Prostate gland (tissue), 2 donors: ENCODE measurements at regions not wholly inside any gene's neighbourhood (a gene's known extent, or its start where the extent isn't known, plus 50 kb on each side); places are given as distances from the start of the nearest gene placed in this dataset.

Experiments
- CTCF ChIP-seq, 4 experiments: fragments of 200-600 bp in 2 of 4; fragments of 450-650 bp in 2 of 4; sonication (generic) in 2 of 4; IDR thresholded peaks; 1 replicate in 3 of 4; 2 replicates in 1 of 4; pipeline ENCODE4 v1.5.1; 2016 to 2019; ENCODE audit warnings: antibody characterized with exemption in 4 of 4, mild to moderate bottlenecking in 2 of 4, moderate library complexity in 2 of 4
- POLR2A ChIP-seq: fragments of 450-650 bp; IDR thresholded peaks from one replicate; pipeline ENCODE4 v1.6.1; 2016; ENCODE audit warnings: antibody characterized with exemption, mild to moderate bottlenecking
- POLR2AphosphoS5 ChIP-seq: sonication (generic); formaldehyde crosslinking; IDR thresholded peaks from one replicate; pipeline ENCODE4 v1.6.1; 2017; ENCODE audit warnings: antibody characterized with exemption

GRCh38 chr22:49100316-49100715 is 727.4 kb downstream of the BRD1 start:
- TF ChIP-seq POLR2A (no peak), CTCF (IDR thresholded peaks at IDR 0.05) (no peak), POLR2AphosphoS5 (no peak)
